Amniotic stem cell (primary cell): ENCODE measurements at regions not wholly inside any gene's neighbourhood (a gene's known extent, or its start where the extent isn't known, plus 50 kb on each side); places are given as distances from the start of the nearest gene placed in this dataset.

Source experiments
- DNase-seq: peaks from one replicate; lab custom pipeline; 2025; lab: John Stamatoyannopoulos, UW

- no peak for DNase-seq
Observed at GRCh38 chr11:112852143-112852866, 108.9 kb upstream of the NCAM1 start.

- DNase-seq = no peak
Observed at GRCh38 chr11:112856133-112856532, 105.1 kb upstream of the NCAM1 start.

GRCh38 chr11:112856591-112856990 lies 104.6 kb upstream of the NCAM1 start:
- DNase-seq = no peak

- DNase-seq = no peak
Observed at GRCh38 chr11:112858289-112859023, 102.8 kb upstream of the NCAM1 start.

- no peak for DNase-seq
Observed at GRCh38 chr11:112859787-112860186, 101.4 kb upstream of the NCAM1 start.

GRCh38 chr11:112861356-112861755 lies 99.9 kb upstream of the NCAM1 start:
- no peak for DNase-seq

- no peak for DNase-seq
Observed at GRCh38 chr11:112863305-112863704, 97.9 kb upstream of the NCAM1 start.

GRCh38 chr11:112864672-112865071 lies 96.5 kb upstream of the NCAM1 start:
- no peak for DNase-seq

- no peak for DNase-seq
Observed at GRCh38 chr11:112871909-112872500, 89.2 kb upstream of the NCAM1 start.

GRCh38 chr11:112874980-112875379 lies 86.2 kb upstream of the NCAM1 start:
- DNase-seq = no peak

GRCh38 chr11:112877581-112877980 lies 83.6 kb upstream of the NCAM1 start:
- no peak for DNase-seq

GRCh38 chr11:112878033-112878601 lies 83.1 kb upstream of the NCAM1 start:
- no peak for DNase-seq

GRCh38 chr11:112880495-112880894 lies 80.7 kb upstream of the NCAM1 start:
- no peak for DNase-seq

GRCh38 chr11:112881461-112881860 lies 79.8 kb upstream of the NCAM1 start:
- no peak for DNase-seq

- no peak for DNase-seq
Observed at GRCh38 chr11:112882494-112883381, 78.5 kb upstream of the NCAM1 start.

- DNase-seq = no peak
Observed at GRCh38 chr11:112884012-112884767, 77.0 kb upstream of the NCAM1 start.

- no peak for DNase-seq
Observed at GRCh38 chr11:112885744-112886433, 75.3 kb upstream of the NCAM1 start.

GRCh38 chr11:112886434-112887370 lies 74.5 kb upstream of the NCAM1 start:
- no peak for DNase-seq

GRCh38 chr11:112889446-112889845 lies 71.8 kb upstream of the NCAM1 start:
- no peak for DNase-seq
